CD14-positive monocyte (primary cell): ENCODE measurements at regions not wholly inside any gene's neighbourhood (a gene's known extent, or its start where the extent isn't known, plus 50 kb on each side); places are given as distances from the start of the nearest gene placed in this dataset.

ENCODE experiments used
- DNase-seq, 3 donors: peaks; one replicate each; pipeline ENCODE4 v3.0.0-alpha.2; 2011 to 2022
- H2AFZ ChIP-seq: 2 replicates; pipeline ENCODE4 v1.6.0; 2012; ENCODE audit warnings: mild to moderate bottlenecking, low read depth, low read length, inconsistent platforms; ENCODE audit not compliant: insufficient read depth, poor library complexity, severe bottlenecking
- H3K27ac ChIP-seq, 2 donors: 1 replicate in 1 of 2; 2 replicates in 1 of 2; pipeline ENCODE4 v1.5.1; 2012 to 2013; ENCODE audit warnings: low read length in 2 of 2, control low read depth in 1 of 2, inconsistent platforms in 1 of 2, low read depth in 1 of 2, mild to moderate bottlenecking in 1 of 2
- H3K27me3 ChIP-seq, 2 donors: one replicate each; pipeline versions ENCODE4 v1.6.0 to v1.6.1; 2011 to 2013; ENCODE audit warnings: low read length in 2 of 2; ENCODE audit not compliant: control insufficient read depth in 2 of 2, insufficient read depth in 2 of 2
- H3K36me3 ChIP-seq, 2 donors: replicated peaks in 1 of 2; 1 replicate in 1 of 2; 2 replicates in 1 of 2; pipeline versions ENCODE4 v1.5.1 to v1.6.1; 2012 to 2013; ENCODE audit warnings: low read length in 2 of 2, control low read depth in 1 of 2, inconsistent platforms in 1 of 2, mild to moderate bottlenecking in 1 of 2; ENCODE audit not compliant: insufficient read depth in 2 of 2, control insufficient read depth in 1 of 2
- H3K4me1 ChIP-seq, 2 donors: 1 replicate in 1 of 2; 2 replicates in 1 of 2; pipeline versions ENCODE4 v1.5.1 to v1.6.1; 2012 to 2013; ENCODE audit warnings: low read length in 2 of 2, control low read depth in 1 of 2, inconsistent platforms in 1 of 2, mild to moderate bottlenecking in 1 of 2, moderate library complexity in 1 of 2; ENCODE audit not compliant: insufficient read depth in 2 of 2, control insufficient read depth in 1 of 2
- H3K4me2 ChIP-seq: replicated peaks from 2 replicates; pipeline ENCODE3; 2012; ENCODE audit warnings: low read length, moderate library complexity, mild to moderate bottlenecking; ENCODE audit not compliant: poor library complexity, severe bottlenecking; ENCODE audit errors: extremely low read depth
- H3K4me3 ChIP-seq, 3 experiments: fragments of 200-600 bp in 1 of 3; sonication (generic) in 1 of 3; replicated peaks in 1 of 3; 1 replicate in 2 of 3; 2 replicates in 1 of 3; pipeline ENCODE4 v1.5.1; 2011 to 2013; ENCODE audit warnings: low read length in 3 of 3, mild to moderate bottlenecking in 3 of 3, control low read depth in 2 of 3, low read depth in 2 of 3, inconsistent platforms in 1 of 3, moderate library complexity in 1 of 3
- H3K79me2 ChIP-seq: 2 replicates; pipeline ENCODE4 v1.6.0; 2012; ENCODE audit warnings: mild to moderate bottlenecking, control low read depth, inconsistent platforms, low read length, moderate library complexity; ENCODE audit not compliant: insufficient read depth
- H3K9ac ChIP-seq: 2 replicates; pipeline ENCODE4 v1.6.0; 2017; ENCODE audit warnings: low read length, mild to moderate bottlenecking; ENCODE audit not compliant: insufficient read depth, poor library complexity, severe bottlenecking
- H3K9me3 ChIP-seq, 2 donors: replicated peaks in 1 of 2; 1 replicate in 1 of 2; 2 replicates in 1 of 2; pipeline versions ENCODE4 v1.5.1 to v1.6.1; 2012 to 2013; ENCODE audit warnings: low read length in 2 of 2, control low read depth in 1 of 2; ENCODE audit not compliant: control insufficient read depth in 1 of 2, insufficient read depth in 1 of 2
- H4K20me1 ChIP-seq: 2 replicates; pipeline ENCODE4 v1.6.0; 2012; ENCODE audit warnings: mild to moderate bottlenecking, low read length, control low read depth, moderate library complexity; ENCODE audit not compliant: insufficient read depth
- H3K27ac Mint-ChIP-seq, 7 donors: one replicate each; pipeline ENCODE4 v1.8.0; 2020; ENCODE audit warnings: mild to moderate bottlenecking in 7 of 7, mixed read lengths in 7 of 7, moderate library complexity in 6 of 7, inconsistent platforms in 2 of 7
- H3K27me3 Mint-ChIP-seq, 3 donors: one replicate each; pipeline ENCODE4 v1.8.0; 2021 to 2022; ENCODE audit warnings: low read depth in 3 of 3, mild to moderate bottlenecking in 3 of 3, mixed read lengths in 3 of 3, moderate library complexity in 3 of 3, inconsistent platforms in 1 of 3
- H3K36me3 Mint-ChIP-seq, 2 donors: one replicate each; pipeline ENCODE4 v1.8.0; 2020; ENCODE audit warnings: mixed read lengths in 2 of 2, inconsistent platforms in 1 of 2, mild to moderate bottlenecking in 1 of 2
- H3K4me1 Mint-ChIP-seq: one replicate; pipeline ENCODE4 v1.8.0; 2020; ENCODE audit warnings: mild to moderate bottlenecking, mixed read lengths
- H3K4me3 Mint-ChIP-seq, 2 donors: one replicate each; pipeline ENCODE4 v1.8.0; 2020; ENCODE audit warnings: mild to moderate bottlenecking in 2 of 2, mixed read lengths in 2 of 2, moderate library complexity in 1 of 2
- H3K9me3 Mint-ChIP-seq, 7 donors: one replicate each; pipeline ENCODE4 v1.8.0; 2020 to 2022; ENCODE audit warnings: mixed read lengths in 7 of 7, mild to moderate bottlenecking in 6 of 7, moderate library complexity in 6 of 7, inconsistent platforms in 2 of 7
- WGBS: methylation state at CpG from one replicate; pipeline ENCODE4 v1.1.5; 2013; ENCODE audit warnings: missing lambda C conversion rate; ENCODE audit not compliant: insufficient coverage; 5-methylcytosine and 5-hydroxymethylcytosine counted together
- intact Hi-C, 2 donors: fragments of 100-400 bp; cut with micrococcal nuclease; formaldehyde crosslinking; loops; one replicate each; pipeline versions ENCODE4 v1.15.0 to v1.15.1; 2023
- TF ChIP-seq, protein P1 (sequence below): fragments of 200-600 bp; IDR thresholded peaks from one replicate; pipeline ENCODE4 v1.8.0; 2022; ENCODE audit warnings: antibody characterized with exemption, mild to moderate bottlenecking

DNA sequence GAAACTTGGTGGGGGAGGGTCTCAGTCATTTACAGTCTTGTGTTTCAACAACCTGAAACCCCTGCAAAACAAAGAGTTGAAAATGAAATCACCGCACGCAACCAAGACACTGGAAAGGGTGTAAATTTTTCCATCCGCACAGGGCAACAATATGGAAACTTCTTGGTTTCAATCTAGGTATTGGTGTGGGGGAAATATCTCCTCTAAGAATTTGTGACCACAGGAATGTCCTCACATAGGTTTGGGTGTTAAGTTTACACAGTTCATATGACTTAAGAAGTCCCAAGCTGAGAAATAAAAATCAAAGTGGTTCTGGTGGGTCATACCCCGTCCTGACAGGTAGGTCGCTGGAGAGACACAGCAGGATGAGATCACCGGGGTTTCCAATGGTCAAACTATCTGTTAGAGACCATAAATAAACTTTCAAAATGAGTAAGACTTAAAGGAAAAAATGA, 51.9 kb upstream of the PIP5K1B start:
- Histone ChIP-seq H3K79me2 (no peaks in the 10 kb centered on the region), H3K9me3 (no peaks in the 10 kb centered on the region), H3K4me2 (no peak overlapping the region), H3K27ac (no peak overlapping the region), H3K9ac (no peak overlapping the region), H3K4me1 (no peaks in the 10 kb centered on the region), H2AFZ (no peak overlapping the region), H4K20me1 (no peaks in the 10 kb centered on the region), H3K36me3 (no peaks in the 10 kb centered on the region), H3K27me3 (no peaks in the 10 kb centered on the region), H3K4me3 (no peak overlapping the region)
- no peak for DNase-seq
- intact Hi-C loops, result no loop called here
- Mint-ChIP-seq H3K27me3 (peaks cover 0 to 3% (median 0%) of the 10 kb centered on the region in 3 donors), H3K9me3 (no peaks in the 10 kb centered on the region), H3K36me3 (no peaks in the 10 kb centered on the region), H3K27ac (no peak overlapping the region), H3K4me3 (no peak overlapping the region), H3K4me1 (no peaks in the 10 kb centered on the region)
- TF ChIP-seq, protein P1, sequence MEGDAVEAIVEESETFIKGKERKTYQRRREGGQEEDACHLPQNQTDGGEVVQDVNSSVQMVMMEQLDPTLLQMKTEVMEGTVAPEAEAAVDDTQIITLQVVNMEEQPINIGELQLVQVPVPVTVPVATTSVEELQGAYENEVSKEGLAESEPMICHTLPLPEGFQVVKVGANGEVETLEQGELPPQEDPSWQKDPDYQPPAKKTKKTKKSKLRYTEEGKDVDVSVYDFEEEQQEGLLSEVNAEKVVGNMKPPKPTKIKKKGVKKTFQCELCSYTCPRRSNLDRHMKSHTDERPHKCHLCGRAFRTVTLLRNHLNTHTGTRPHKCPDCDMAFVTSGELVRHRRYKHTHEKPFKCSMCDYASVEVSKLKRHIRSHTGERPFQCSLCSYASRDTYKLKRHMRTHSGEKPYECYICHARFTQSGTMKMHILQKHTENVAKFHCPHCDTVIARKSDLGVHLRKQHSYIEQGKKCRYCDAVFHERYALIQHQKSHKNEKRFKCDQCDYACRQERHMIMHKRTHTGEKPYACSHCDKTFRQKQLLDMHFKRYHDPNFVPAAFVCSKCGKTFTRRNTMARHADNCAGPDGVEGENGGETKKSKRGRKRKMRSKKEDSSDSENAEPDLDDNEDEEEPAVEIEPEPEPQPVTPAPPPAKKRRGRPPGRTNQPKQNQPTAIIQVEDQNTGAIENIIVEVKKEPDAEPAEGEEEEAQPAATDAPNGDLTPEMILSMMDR, result no peak
- WGBS, result 96% methylated on average over 3 of the region's 6 CpGs

DNA sequence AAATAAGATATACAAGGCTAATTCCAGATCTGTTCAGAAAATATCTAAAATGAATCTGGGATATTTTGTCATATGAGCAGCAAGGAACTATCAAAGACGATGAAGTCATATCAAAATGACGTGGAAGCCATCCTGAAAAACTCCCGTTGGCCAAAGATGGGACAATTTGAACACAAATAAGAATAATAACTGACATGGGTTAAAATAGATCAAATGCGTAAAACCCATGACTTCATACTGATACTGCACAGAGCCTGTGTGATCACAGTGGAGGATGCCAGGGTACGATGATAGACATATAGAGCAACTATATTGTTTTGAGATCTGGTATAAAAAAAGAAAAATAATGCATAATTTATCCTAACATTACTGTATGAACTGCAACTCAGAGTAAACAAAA, 51.0 kb upstream of the PIP5K1B start:
- H3K79me2 ChIP-seq, result no peaks in the 10 kb centered on the region
- H3K27me3 Mint-ChIP-seq, result peaks cover 0 to 3% (median 0%) of the 10 kb centered on the region in 3 donors
- intact Hi-C loops, result no loop called here
- no peak overlapping the region for H2AFZ ChIP-seq
- no peak overlapping the region for H3K27ac Mint-ChIP-seq
- H3K36me3 Mint-ChIP-seq, result no peaks in the 10 kb centered on the region
- no peaks in the 10 kb centered on the region for H3K9me3 Mint-ChIP-seq
- no peak overlapping the region for H3K27ac ChIP-seq
- no peak overlapping the region for H3K9ac ChIP-seq
- no peaks in the 10 kb centered on the region for H4K20me1 ChIP-seq
- H3K4me1 ChIP-seq, result no peaks in the 10 kb centered on the region
- TF ChIP-seq, protein P1, result no peak
- H3K4me3 ChIP-seq, result no peak overlapping the region
- WGBS, result no CpG with 5 or more reads among the region's 5 CpGs
- no peaks in the 10 kb centered on the region for H3K4me1 Mint-ChIP-seq
- no peak for DNase-seq
- no peaks in the 10 kb centered on the region for H3K36me3 ChIP-seq
- H3K4me2 ChIP-seq, result no peak overlapping the region
- H3K9me3 ChIP-seq, result no peaks in the 10 kb centered on the region
- H3K4me3 Mint-ChIP-seq, result no peak overlapping the region
- no peaks in the 10 kb centered on the region for H3K27me3 ChIP-seq
